ENCODE measurements at regions not wholly inside any gene's neighbourhood (a gene's known extent, or its start where the extent isn't known, plus 50 kb on each side); places are given as distances from the start of the nearest gene placed in this dataset.
A peak's percentile ranks its signal among the peaks of the same experiment; 100 is the strongest.

DNA sequence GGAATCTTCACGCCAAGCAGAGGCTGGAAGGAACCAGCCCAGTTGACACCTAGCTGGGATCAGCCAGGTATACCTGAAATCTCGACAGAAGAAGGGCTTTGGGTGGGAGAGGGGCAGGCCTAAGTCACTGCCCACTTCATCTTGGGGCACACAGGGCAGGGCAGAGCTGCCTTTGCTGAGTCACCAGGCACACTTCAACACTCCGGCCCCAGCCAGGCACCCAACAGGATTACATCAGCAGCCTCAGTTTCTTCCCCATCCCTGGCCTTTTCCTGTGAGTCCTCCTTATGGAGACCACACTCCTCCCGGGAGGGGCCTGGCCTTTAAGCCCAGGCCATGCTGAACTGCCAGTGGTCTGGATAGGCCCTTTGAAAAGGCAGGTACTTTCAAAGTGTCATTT, 201.7 kb upstream of the HS6ST1 start:
- DNase-seq (ENCODE audit: low read depth in 6 of 9, low spot score in 9 of 9) = no peak
- 76% methylated on average over 4 of the region's 4 CpGs for WGBS
- H3K9me3 ChIP-seq (ENCODE audit: control insufficient read depth in 2 of 2, insufficient read depth in 1 of 2, low read length in 1 of 2) = peaks cover 1 to 7% of the 10 kb centered on the region in 2 donors
- peaks cover 39 to 47% of the 10 kb centered on the region in 2 donors for H3K4me1 ChIP-seq (ENCODE audit: control insufficient read depth in 2 of 2, insufficient read depth in 2 of 2, low read length in 2 of 2)
- H3K27me3 ChIP-seq (ENCODE audit: control insufficient read depth in 2 of 2, insufficient read depth in 1 of 2, low read length in 1 of 2) = no peaks in the 10 kb centered on the region
- H3K36me3 ChIP-seq (ENCODE audit: control insufficient read depth in 2 of 2, insufficient read depth in 2 of 2, low read length in 1 of 2) = no peaks in the 10 kb centered on the region
- no peak overlapping the region for H3K27ac ChIP-seq (ENCODE audit: low read depth in 1 of 2, low read length in 1 of 2)
- H3K4me3 ChIP-seq (ENCODE audit: low read length in 2 of 2) = no peak overlapping the region

DNA sequence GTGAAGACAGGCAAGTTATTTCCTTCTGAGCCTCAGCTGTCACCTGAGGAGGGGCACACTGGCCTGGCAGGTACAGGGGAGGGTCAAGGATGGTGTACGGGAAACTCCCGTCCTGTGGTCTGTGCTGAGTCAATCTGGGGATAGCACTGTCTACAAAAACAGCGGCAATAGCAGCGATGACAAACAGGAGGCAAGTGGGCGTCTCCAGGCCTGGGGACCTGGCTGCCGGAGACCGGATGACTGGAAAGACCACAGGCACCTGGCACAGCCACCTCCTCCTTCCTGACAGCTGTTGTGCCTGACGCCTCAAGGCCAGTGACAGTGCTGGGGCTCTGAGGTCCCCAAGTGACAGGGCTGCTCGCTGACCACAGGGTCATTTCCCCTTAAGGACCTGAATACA, 202.1 kb upstream of the HS6ST1 start:
- WGBS = 6% methylated on average over 9 of the region's 9 CpGs
- Histone ChIP-seq H3K27ac (ENCODE audit: low read depth in 1 of 2, low read length in 1 of 2) (no peak overlapping the region), H3K4me1 (ENCODE audit: control insufficient read depth in 2 of 2, insufficient read depth in 2 of 2, low read length in 2 of 2) (peaks cover 44 to 52% of the 10 kb centered on the region in 2 donors), H3K9me3 (ENCODE audit: control insufficient read depth in 2 of 2, insufficient read depth in 1 of 2, low read length in 1 of 2) (peaks cover 1 to 7% of the 10 kb centered on the region in 2 donors), H3K27me3 (ENCODE audit: control insufficient read depth in 2 of 2, insufficient read depth in 1 of 2, low read length in 1 of 2) (no peaks in the 10 kb centered on the region), H3K4me3 (ENCODE audit: low read length in 2 of 2) (no peak overlapping the region), H3K36me3 (ENCODE audit: control insufficient read depth in 2 of 2, insufficient read depth in 2 of 2, low read length in 1 of 2) (no peaks in the 10 kb centered on the region)
- DNase-seq (ENCODE audit: low read depth in 6 of 9, low spot score in 9 of 9) = peak in 5 of 9 donors; percentile 54 to 84 (median 68)

DNA sequence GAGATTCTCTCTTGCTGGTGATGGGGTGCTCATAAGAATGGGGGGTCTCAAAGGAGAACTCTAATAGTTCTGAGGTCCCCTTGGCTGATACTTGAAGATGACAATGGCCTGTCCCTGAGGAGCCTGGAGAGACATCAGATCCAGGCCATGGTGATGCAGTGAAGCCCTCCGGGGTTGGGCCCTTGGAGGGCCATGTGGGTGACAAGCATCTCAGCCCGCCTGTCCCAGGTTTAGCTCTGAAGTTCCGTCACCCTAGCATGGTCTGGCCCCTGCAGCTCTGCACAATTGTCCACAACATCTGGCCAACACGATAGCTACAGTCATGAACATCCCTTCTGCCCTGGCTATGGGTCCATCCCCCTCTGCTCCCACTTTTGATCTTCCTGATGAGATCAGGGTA, 202.8 kb upstream of the HS6ST1 start:
- H3K4me1 ChIP-seq (ENCODE audit: control insufficient read depth in 2 of 2, insufficient read depth in 2 of 2, low read length in 2 of 2) = peaks cover 48 to 59% of the 10 kb centered on the region in 2 donors
- no peaks in the 10 kb centered on the region for H3K27me3 ChIP-seq (ENCODE audit: control insufficient read depth in 2 of 2, insufficient read depth in 1 of 2, low read length in 1 of 2)
- H3K36me3 ChIP-seq (ENCODE audit: control insufficient read depth in 2 of 2, insufficient read depth in 2 of 2, low read length in 1 of 2) = no peaks in the 10 kb centered on the region
- DNase-seq (ENCODE audit: low read depth in 6 of 9, low spot score in 9 of 9) = no peak
- no peak overlapping the region for H3K27ac ChIP-seq (ENCODE audit: low read depth in 1 of 2, low read length in 1 of 2)
- peaks cover 1 to 7% of the 10 kb centered on the region in 2 donors for H3K9me3 ChIP-seq (ENCODE audit: control insufficient read depth in 2 of 2, insufficient read depth in 1 of 2, low read length in 1 of 2)
- 98% methylated on average over 4 of the region's 4 CpGs for WGBS
- H3K4me3 ChIP-seq (ENCODE audit: low read length in 2 of 2) = no peak overlapping the region

DNA sequence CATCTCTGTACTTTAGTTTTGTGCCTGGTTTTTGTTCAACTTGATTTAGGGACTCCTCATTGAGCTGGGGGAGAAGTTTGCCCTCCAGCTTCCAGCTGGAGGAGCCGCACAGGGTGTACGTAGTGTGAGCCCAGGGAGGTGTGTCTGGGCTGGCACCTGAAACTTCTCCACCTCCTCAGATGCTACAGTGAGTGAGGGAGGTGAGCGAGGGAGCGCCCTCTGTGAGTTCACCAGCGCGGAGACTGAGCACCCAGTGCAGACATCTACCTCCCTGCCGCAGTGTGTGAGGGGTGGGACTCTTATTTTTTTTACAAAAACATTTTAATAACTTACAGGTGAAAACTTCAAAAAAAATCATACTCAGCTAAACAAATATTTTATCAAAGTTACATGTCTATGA, 204.2 kb upstream of the HS6ST1 start:
- Histone ChIP-seq H3K27me3 (ENCODE audit: control insufficient read depth in 2 of 2, insufficient read depth in 1 of 2, low read length in 1 of 2) (no peaks in the 10 kb centered on the region), H3K9me3 (ENCODE audit: control insufficient read depth in 2 of 2, insufficient read depth in 1 of 2, low read length in 1 of 2) (peaks cover 1 to 7% of the 10 kb centered on the region in 2 donors), H3K4me1 (ENCODE audit: control insufficient read depth in 2 of 2, insufficient read depth in 2 of 2, low read length in 2 of 2) (peaks cover 48 to 62% of the 10 kb centered on the region in 2 donors), H3K27ac (ENCODE audit: low read depth in 1 of 2, low read length in 1 of 2) (no peak overlapping the region), H3K4me3 (ENCODE audit: low read length in 2 of 2) (no peak overlapping the region), H3K36me3 (ENCODE audit: control insufficient read depth in 2 of 2, insufficient read depth in 2 of 2, low read length in 1 of 2) (no peaks in the 10 kb centered on the region)
- 78% methylated on average over 7 of the region's 7 CpGs for WGBS
- no peak for DNase-seq (ENCODE audit: low read depth in 6 of 9, low spot score in 9 of 9)

DNA sequence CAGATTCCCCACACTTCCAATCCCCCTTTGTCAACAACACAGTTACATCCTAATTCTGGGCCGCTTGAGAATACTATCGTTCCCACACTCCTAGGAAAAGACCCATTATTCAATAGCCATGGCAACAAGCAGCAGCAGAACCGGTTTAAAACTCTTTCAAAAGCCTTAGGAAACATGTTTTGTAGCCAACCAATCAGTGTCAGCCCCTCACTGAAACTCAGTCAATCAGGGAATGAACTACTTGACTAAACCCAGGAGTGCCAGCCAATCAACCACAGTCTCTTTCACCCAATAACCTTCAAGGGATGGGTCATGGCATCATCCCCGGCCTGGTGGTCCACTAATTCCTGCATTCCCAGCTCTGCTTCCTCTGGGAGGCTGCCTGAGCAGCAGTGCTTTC, 204.8 kb upstream of the HS6ST1 start:
- H3K4me3 ChIP-seq (ENCODE audit: low read length in 2 of 2) = no peak overlapping the region
- peaks cover 48 to 66% of the 10 kb centered on the region in 2 donors for H3K4me1 ChIP-seq (ENCODE audit: control insufficient read depth in 2 of 2, insufficient read depth in 2 of 2, low read length in 2 of 2)
- no peak overlapping the region for H3K27ac ChIP-seq (ENCODE audit: low read depth in 1 of 2, low read length in 1 of 2)
- WGBS = 95% methylated on average over 4 of the region's 4 CpGs
- H3K27me3 ChIP-seq (ENCODE audit: control insufficient read depth in 2 of 2, insufficient read depth in 1 of 2, low read length in 1 of 2) = no peaks in the 10 kb centered on the region
- peaks cover 1 to 7% of the 10 kb centered on the region in 2 donors for H3K9me3 ChIP-seq (ENCODE audit: control insufficient read depth in 2 of 2, insufficient read depth in 1 of 2, low read length in 1 of 2)
- H3K36me3 ChIP-seq (ENCODE audit: control insufficient read depth in 2 of 2, insufficient read depth in 2 of 2, low read length in 1 of 2) = no peaks in the 10 kb centered on the region
- DNase-seq (ENCODE audit: low read depth in 6 of 9, low spot score in 9 of 9) = no peak

DNA sequence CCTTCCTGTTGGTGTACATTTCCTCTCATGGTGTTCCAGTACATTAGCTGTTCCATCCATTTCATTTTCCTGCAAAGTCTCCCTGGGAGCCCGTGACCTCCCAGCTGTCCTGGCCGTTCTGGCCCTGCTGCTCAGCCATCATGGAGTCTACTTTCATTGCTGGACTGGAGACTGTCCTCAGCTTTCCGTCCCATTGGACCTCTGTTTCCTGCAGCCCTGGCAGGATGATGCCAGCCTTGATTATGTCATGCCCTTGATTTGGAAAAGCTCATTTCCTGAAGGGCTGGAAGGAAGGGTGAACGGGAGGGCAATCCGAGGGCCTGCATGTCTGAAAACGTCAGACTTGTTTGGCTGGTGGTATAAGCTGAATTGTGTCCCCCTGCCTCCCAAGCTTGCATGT, 205.5 kb upstream of the HS6ST1 start:
- WGBS = 96% methylated on average over 6 of the region's 6 CpGs
- Histone ChIP-seq H3K27ac (ENCODE audit: low read depth in 1 of 2, low read length in 1 of 2) (no peak overlapping the region), H3K36me3 (ENCODE audit: control insufficient read depth in 2 of 2, insufficient read depth in 2 of 2, low read length in 1 of 2) (no peaks in the 10 kb centered on the region), H3K4me1 (ENCODE audit: control insufficient read depth in 2 of 2, insufficient read depth in 2 of 2, low read length in 2 of 2) (peaks cover 48 to 70% of the 10 kb centered on the region in 2 donors), H3K9me3 (ENCODE audit: control insufficient read depth in 2 of 2, insufficient read depth in 1 of 2, low read length in 1 of 2) (peaks cover 1 to 7% of the 10 kb centered on the region in 2 donors), H3K4me3 (ENCODE audit: low read length in 2 of 2) (no peak overlapping the region), H3K27me3 (ENCODE audit: control insufficient read depth in 2 of 2, insufficient read depth in 1 of 2, low read length in 1 of 2) (no peaks in the 10 kb centered on the region)
- no peak for DNase-seq (ENCODE audit: low read depth in 6 of 9, low spot score in 9 of 9)

DNA sequence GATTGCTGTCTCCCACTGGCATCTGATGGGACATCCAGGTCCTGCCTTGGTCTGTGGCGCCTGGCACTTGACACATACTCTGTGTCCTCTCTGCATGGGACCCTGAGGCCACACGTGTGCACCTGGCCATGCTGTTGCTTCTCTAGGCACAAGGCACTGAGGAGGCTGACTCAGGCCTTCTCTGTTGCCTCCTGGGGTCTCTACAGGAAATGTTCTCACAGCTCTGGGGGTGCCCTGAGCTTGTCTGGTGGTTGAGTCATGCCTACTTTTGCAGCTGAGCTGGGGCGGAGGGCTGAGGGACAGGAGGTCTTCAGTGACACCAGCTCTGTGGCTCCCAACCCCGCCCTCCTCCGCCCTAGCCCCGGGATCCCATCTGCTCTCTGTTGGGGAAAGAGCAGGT, 207.0 kb upstream of the HS6ST1 start:
- Histone ChIP-seq H3K27ac (ENCODE audit: low read depth in 1 of 2, low read length in 1 of 2) (peak overlapping the region in 1 of 2 donors; percentile 26), H3K9me3 (ENCODE audit: control insufficient read depth in 2 of 2, insufficient read depth in 1 of 2, low read length in 1 of 2) (peaks cover 1 to 4% of the 10 kb centered on the region in 2 donors), H3K4me1 (ENCODE audit: control insufficient read depth in 2 of 2, insufficient read depth in 2 of 2, low read length in 2 of 2) (peaks cover 34 to 59% of the 10 kb centered on the region in 2 donors), H3K4me3 (ENCODE audit: low read length in 2 of 2) (no peak overlapping the region), H3K27me3 (ENCODE audit: control insufficient read depth in 2 of 2, insufficient read depth in 1 of 2, low read length in 1 of 2) (no peaks in the 10 kb centered on the region), H3K36me3 (ENCODE audit: control insufficient read depth in 2 of 2, insufficient read depth in 2 of 2, low read length in 1 of 2) (no peaks in the 10 kb centered on the region)
- DNase-seq (ENCODE audit: low read depth in 6 of 9, low spot score in 9 of 9) = peak in 4 of 9 donors; percentile 51 to 80 (median 60)
- 53% methylated on average over 6 of the region's 6 CpGs for WGBS

DNA sequence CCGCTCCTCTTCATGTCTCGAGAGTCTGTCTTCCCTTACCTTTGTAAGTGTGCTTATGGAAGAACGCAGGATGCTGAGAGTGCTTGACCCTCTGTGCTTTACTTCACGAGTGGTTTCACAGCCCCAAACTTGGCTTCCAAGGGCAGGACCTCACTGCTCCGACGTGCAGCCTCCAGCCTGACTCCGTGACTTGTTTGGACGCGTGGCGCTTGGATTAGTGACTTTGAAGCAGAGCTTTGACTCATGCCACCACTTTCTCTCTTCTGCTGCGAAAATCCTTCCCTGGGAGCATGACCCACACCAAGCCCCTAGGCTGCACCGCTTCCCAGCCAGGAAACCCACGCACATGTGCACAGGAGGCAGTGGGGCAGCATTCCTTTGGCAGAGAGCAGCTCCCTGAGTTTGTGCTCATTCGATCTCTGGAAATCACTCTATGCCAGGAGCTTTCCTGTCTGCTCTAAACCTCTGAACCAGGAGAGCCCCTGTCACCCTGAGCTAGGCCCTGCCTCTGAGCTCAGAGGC, 207.8 kb upstream of the HS6ST1 start:
- WGBS = 96% methylated on average over 14 of the region's 14 CpGs
- peaks cover 1 to 3% of the 10 kb centered on the region in 2 donors for H3K9me3 ChIP-seq (ENCODE audit: control insufficient read depth in 2 of 2, insufficient read depth in 1 of 2, low read length in 1 of 2)
- H3K4me1 ChIP-seq (ENCODE audit: control insufficient read depth in 2 of 2, insufficient read depth in 2 of 2, low read length in 2 of 2) = peaks cover 25 to 53% of the 10 kb centered on the region in 2 donors
- H3K27me3 ChIP-seq (ENCODE audit: control insufficient read depth in 2 of 2, insufficient read depth in 1 of 2, low read length in 1 of 2) = no peaks in the 10 kb centered on the region
- H3K4me3 ChIP-seq (ENCODE audit: low read length in 2 of 2) = no peak overlapping the region
- no peak for DNase-seq (ENCODE audit: low read depth in 6 of 9, low spot score in 9 of 9)
- no peaks in the 10 kb centered on the region for H3K36me3 ChIP-seq (ENCODE audit: control insufficient read depth in 2 of 2, insufficient read depth in 2 of 2, low read length in 1 of 2)
- no peak overlapping the region for H3K27ac ChIP-seq (ENCODE audit: low read depth in 1 of 2, low read length in 1 of 2)

DNA sequence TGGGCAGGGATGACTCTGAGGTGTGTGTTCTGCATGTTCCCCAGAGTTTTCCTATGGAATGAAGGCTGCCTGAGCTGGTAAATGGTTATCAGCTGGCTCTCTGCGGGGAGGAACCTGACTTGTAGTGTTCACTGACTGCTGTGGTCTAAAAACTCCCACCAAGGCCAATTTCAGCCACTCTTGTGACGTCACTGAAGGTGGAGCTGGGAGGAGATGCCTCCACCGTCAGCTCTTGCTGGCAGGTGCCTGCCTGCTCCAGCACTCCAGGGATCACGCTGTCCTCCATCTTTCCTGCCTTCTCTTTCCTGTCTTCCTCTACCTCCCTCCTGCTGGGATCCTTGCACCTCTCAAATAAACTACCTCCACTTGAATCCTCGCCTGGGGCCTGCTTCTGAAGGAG, 209.5 kb upstream of the HS6ST1 start:
- DNase-seq (ENCODE audit: low read depth in 6 of 9, low spot score in 9 of 9) = no peak
- H3K4me3 ChIP-seq (ENCODE audit: low read length in 2 of 2) = no peak overlapping the region
- peaks cover 13 to 37% of the 10 kb centered on the region in 2 donors for H3K4me1 ChIP-seq (ENCODE audit: control insufficient read depth in 2 of 2, insufficient read depth in 2 of 2, low read length in 2 of 2)
- 95% methylated on average over 5 of the region's 5 CpGs for WGBS
- no peak overlapping the region for H3K27ac ChIP-seq (ENCODE audit: low read depth in 1 of 2, low read length in 1 of 2)
- peaks cover 1 to 3% of the 10 kb centered on the region in 2 donors for H3K9me3 ChIP-seq (ENCODE audit: control insufficient read depth in 2 of 2, insufficient read depth in 1 of 2, low read length in 1 of 2)
- H3K27me3 ChIP-seq (ENCODE audit: control insufficient read depth in 2 of 2, insufficient read depth in 1 of 2, low read length in 1 of 2) = no peaks in the 10 kb centered on the region
- no peaks in the 10 kb centered on the region for H3K36me3 ChIP-seq (ENCODE audit: control insufficient read depth in 2 of 2, insufficient read depth in 2 of 2, low read length in 1 of 2)

All from thymus (tissue), 11 donors.